Neural cell (in vitro differentiated cells): ENCODE measurements at regions not wholly inside any gene's neighbourhood (a gene's known extent, or its start where the extent isn't known, plus 50 kb on each side); places are given as distances from the start of the nearest gene placed in this dataset.

Source experiments
- H2AFZ ChIP-seq: fragments of 200-600, 300-800 bp; sonication (generic), shearing (Covaris generic); 2 replicates; pipeline ENCODE4 v1.6.0; 2014; ENCODE audit warnings: low read depth, mild to moderate bottlenecking, antibody characterized with exemption, low read length, moderate library complexity
- H3F3A ChIP-seq: fragments of 200-600 bp; shearing (Covaris generic); 2 replicates; pipeline ENCODE4 v1.6.1; 2016; ENCODE audit warnings: mild to moderate bottlenecking, moderate library complexity, mixed read lengths, antibody characterized with exemption, low read length; ENCODE audit not compliant: insufficient read depth, poor library complexity, severe bottlenecking
- H3K27ac ChIP-seq: fragments of 200-600, 300-800 bp; sonication (generic), shearing (Covaris generic); 2 replicates; pipeline ENCODE4 v1.5.1; 2014; ENCODE audit warnings: mild to moderate bottlenecking, low read length, moderate library complexity
- H3K27me3 ChIP-seq: fragments of 300-800, 200-600 bp; sonication (generic), shearing (Covaris generic); 2 replicates; pipeline ENCODE4 v1.6.0; 2014; ENCODE audit warnings: mild to moderate bottlenecking, low read depth, low read length, moderate library complexity; ENCODE audit not compliant: insufficient read depth
- H3K36me3 ChIP-seq: fragments of 300-800, 200-600 bp; sonication (generic), shearing (Covaris generic); 2 replicates; pipeline ENCODE4 v1.5.1; 2014; ENCODE audit warnings: mild to moderate bottlenecking, antibody characterized with exemption, low read length, moderate library complexity; ENCODE audit not compliant: insufficient read depth
- H3K4me2 ChIP-seq: fragments of 300-800, 200-600 bp; sonication (generic), shearing (Covaris generic); 2 replicates; pipeline ENCODE4 v1.6.0; 2014; ENCODE audit warnings: mild to moderate bottlenecking, low read length
- H3K4me3 ChIP-seq: fragments of 300-800, 200-600 bp; sonication (generic), shearing (Covaris generic); 2 replicates; pipeline ENCODE4 v1.5.1; 2014; ENCODE audit warnings: mild to moderate bottlenecking, low read length, moderate library complexity
- H3K79me2 ChIP-seq: fragments of 200-600 bp; shearing (Covaris generic); replicated peaks from 2 replicates; pipeline ENCODE4 v1.6.0; 2014; ENCODE audit warnings: mild to moderate bottlenecking, low read length, moderate library complexity; ENCODE audit not compliant: insufficient read depth
- H3K9ac ChIP-seq: fragments of 300-800, 200-600 bp; sonication (generic), shearing (Covaris generic); 2 replicates; pipeline ENCODE4 v1.6.1; 2016; ENCODE audit warnings: mild to moderate bottlenecking, low read length, mixed read lengths
- H3K9me2 ChIP-seq: fragments of 200-600 bp; shearing (Covaris generic); 2 replicates; pipeline ENCODE4 v1.6.1; 2016; ENCODE audit warnings: mild to moderate bottlenecking, low read length, mixed read lengths; ENCODE audit not compliant: insufficient read depth
- H3K9me3 ChIP-seq: fragments of 200-600, 300-800 bp; sonication (generic), shearing (Covaris generic); 2 replicates; pipeline ENCODE4 v1.6.1; 2016; ENCODE audit warnings: mild to moderate bottlenecking, mixed run types, low read length, moderate library complexity, mixed read lengths
- H4K20me1 ChIP-seq: fragments of 200-600 bp; shearing (Covaris generic); 2 replicates; pipeline ENCODE4 v1.6.1; 2016; ENCODE audit warnings: mild to moderate bottlenecking, mixed run types; ENCODE audit not compliant: insufficient read depth
- EP300 ChIP-seq: fragments of 450-650 bp; conservative IDR thresholded peaks from 2 replicates; pipeline ENCODE4 v1.6.1; 2014; ENCODE audit warnings: antibody characterized with exemption, mild to moderate bottlenecking, moderate library complexity; ENCODE audit not compliant: poor library complexity, severe bottlenecking
- EZH2 ChIP-seq: fragments of 200-600, 300-800 bp; shearing (Covaris generic), sonication (generic); IDR thresholded peaks from 2 replicates; pipeline ENCODE4 v1.6.1; 2014; ENCODE audit warnings: antibody characterized with exemption, low read length, borderline replicate concordance, mild to moderate bottlenecking; ENCODE audit not compliant: insufficient read depth, poor library complexity, severe bottlenecking
- MXI1 ChIP-seq: fragments of 450-650 bp; conservative IDR thresholded peaks from 2 replicates; pipeline ENCODE4 v1.6.1; 2014; ENCODE audit warnings: antibody characterized with exemption, mild to moderate bottlenecking; ENCODE audit not compliant: poor library complexity, severe bottlenecking
- POLR2AphosphoS5 ChIP-seq: IDR thresholded peaks from 2 replicates; pipeline ENCODE4 v1.6.1; 2012
- RAD21 ChIP-seq: fragments of 450-650 bp; conservative IDR thresholded peaks from 2 replicates; pipeline ENCODE4 v1.6.1; 2014; ENCODE audit warnings: antibody characterized with exemption, mild to moderate bottlenecking, moderate library complexity
- SMC3 ChIP-seq: fragments of 450-650 bp; conservative IDR thresholded peaks from 2 replicates; pipeline ENCODE4 v1.6.1; 2014; ENCODE audit warnings: antibody characterized with exemption, mild to moderate bottlenecking, moderate library complexity; ENCODE audit not compliant: poor library complexity
- TAF1 ChIP-seq: IDR thresholded peaks from 2 replicates; pipeline ENCODE4 v1.6.1; 2012; ENCODE audit warnings: low read depth
- TF ChIP-seq, protein P1 (sequence below): fragments of 450-650 bp; IDR thresholded peaks from 2 replicates; pipeline ENCODE4 v1.5.1; 2014; ENCODE audit warnings: antibody characterized with exemption, mild to moderate bottlenecking, moderate library complexity; ENCODE audit not compliant: poor library complexity, severe bottlenecking
- TF ChIP-seq, protein P2 (sequence below): IDR thresholded peaks from 2 replicates; pipeline ENCODE4 v1.6.1; 2012; ENCODE audit warnings: borderline replicate concordance

DNA sequence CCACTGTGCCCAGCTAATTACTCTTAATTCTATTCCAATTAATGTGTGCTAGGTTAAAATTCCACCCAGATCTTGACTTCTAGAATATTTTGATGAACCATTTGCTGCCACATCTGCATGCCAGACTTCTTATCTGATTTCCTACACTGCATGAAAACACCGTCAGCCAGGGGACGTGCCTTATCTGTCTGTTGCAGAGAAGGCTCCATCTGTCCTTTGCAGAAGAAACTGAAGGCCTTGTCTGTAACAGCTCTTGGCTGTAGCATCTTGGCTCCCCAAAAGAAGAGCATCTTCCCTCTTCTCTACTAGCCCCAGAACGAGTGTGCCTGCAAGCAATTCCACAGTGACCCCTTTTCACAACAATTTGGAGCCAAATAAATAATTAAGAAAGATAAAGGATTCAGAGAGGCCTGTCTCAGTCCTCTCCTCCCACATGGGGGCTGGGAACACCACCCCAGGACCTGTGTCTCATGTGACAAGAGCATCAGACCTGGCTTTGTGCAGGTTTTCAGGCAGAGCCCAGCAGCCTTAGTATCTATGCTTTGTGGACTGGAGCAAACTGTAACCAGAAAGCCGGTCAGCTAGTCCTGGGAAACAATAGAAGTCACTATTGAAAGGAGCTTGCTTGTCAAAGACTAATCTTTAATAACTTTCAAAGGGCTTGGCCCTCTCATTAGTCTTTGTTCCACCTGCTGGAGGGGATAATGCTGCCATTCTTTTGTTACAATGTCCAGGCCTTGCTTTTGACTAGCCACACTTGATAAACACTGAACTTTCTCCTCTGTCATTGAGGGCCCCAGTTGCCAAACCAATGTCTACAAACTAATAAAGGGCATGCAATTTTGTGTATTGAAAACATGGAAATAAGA, 84.0 kb upstream of the NEUROD1 start:
- Histone ChIP-seq H3K27me3 (no peaks in the 10 kb centered on the region), H3K79me2 (no peaks in the 10 kb centered on the region), H3K36me3 (no peaks in the 10 kb centered on the region), H2AFZ (no peak overlapping the region), H4K20me1 (no peaks in the 10 kb centered on the region), H3K4me2 (no peak overlapping the region), H3K4me3 (no peak overlapping the region), H3K9me2 (no peaks in the 10 kb centered on the region), H3K9me3 (no peaks in the 10 kb centered on the region), H3F3A (no peaks in the 10 kb centered on the region), H3K9ac (no peak overlapping the region), H3K27ac (no peak overlapping the region)
- TF ChIP-seq, protein P1, sequence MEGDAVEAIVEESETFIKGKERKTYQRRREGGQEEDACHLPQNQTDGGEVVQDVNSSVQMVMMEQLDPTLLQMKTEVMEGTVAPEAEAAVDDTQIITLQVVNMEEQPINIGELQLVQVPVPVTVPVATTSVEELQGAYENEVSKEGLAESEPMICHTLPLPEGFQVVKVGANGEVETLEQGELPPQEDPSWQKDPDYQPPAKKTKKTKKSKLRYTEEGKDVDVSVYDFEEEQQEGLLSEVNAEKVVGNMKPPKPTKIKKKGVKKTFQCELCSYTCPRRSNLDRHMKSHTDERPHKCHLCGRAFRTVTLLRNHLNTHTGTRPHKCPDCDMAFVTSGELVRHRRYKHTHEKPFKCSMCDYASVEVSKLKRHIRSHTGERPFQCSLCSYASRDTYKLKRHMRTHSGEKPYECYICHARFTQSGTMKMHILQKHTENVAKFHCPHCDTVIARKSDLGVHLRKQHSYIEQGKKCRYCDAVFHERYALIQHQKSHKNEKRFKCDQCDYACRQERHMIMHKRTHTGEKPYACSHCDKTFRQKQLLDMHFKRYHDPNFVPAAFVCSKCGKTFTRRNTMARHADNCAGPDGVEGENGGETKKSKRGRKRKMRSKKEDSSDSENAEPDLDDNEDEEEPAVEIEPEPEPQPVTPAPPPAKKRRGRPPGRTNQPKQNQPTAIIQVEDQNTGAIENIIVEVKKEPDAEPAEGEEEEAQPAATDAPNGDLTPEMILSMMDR, result no peak
- TF ChIP-seq TAF1, result no peak
- TF ChIP-seq MXI1, result no peak
- TF ChIP-seq POLR2AphosphoS5, result no peak
- TF ChIP-seq, protein P2, sequence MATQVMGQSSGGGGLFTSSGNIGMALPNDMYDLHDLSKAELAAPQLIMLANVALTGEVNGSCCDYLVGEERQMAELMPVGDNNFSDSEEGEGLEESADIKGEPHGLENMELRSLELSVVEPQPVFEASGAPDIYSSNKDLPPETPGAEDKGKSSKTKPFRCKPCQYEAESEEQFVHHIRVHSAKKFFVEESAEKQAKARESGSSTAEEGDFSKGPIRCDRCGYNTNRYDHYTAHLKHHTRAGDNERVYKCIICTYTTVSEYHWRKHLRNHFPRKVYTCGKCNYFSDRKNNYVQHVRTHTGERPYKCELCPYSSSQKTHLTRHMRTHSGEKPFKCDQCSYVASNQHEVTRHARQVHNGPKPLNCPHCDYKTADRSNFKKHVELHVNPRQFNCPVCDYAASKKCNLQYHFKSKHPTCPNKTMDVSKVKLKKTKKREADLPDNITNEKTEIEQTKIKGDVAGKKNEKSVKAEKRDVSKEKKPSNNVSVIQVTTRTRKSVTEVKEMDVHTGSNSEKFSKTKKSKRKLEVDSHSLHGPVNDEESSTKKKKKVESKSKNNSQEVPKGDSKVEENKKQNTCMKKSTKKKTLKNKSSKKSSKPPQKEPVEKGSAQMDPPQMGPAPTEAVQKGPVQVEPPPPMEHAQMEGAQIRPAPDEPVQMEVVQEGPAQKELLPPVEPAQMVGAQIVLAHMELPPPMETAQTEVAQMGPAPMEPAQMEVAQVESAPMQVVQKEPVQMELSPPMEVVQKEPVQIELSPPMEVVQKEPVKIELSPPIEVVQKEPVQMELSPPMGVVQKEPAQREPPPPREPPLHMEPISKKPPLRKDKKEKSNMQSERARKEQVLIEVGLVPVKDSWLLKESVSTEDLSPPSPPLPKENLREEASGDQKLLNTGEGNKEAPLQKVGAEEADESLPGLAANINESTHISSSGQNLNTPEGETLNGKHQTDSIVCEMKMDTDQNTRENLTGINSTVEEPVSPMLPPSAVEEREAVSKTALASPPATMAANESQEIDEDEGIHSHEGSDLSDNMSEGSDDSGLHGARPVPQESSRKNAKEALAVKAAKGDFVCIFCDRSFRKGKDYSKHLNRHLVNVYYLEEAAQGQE, result no peak
- no peak for TF ChIP-seq SMC3
- no peak for TF ChIP-seq EP300
- TF ChIP-seq EZH2, result no peak
- TF ChIP-seq RAD21, result no peak

DNA sequence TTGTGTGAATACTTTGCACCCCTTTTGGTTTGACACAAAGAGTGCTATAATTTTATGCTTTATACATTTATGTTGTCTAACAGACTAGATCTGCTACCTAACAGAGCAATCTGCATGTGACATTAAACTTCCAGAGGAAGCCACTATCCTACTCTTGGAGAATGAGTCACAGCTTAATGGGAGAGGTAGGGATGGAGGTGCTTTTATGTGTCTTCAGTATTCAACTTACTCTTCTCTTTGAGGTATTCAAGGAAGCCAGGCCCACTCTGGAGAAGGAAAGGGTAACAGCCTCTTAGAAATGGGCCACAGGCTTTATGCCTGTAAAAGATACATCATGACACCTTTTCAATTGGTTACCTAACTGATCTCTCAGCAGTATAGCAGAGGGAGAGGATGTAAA, 85.8 kb upstream of the NEUROD1 start:
- Histone ChIP-seq H3K27ac (no peak overlapping the region), H3K36me3 (no peaks in the 10 kb centered on the region), H3K9me3 (no peaks in the 10 kb centered on the region), H3K9ac (no peak overlapping the region), H3K4me3 (no peak overlapping the region), H2AFZ (no peak overlapping the region), H3K4me2 (no peak overlapping the region), H4K20me1 (no peaks in the 10 kb centered on the region), H3K9me2 (no peaks in the 10 kb centered on the region), H3K27me3 (no peaks in the 10 kb centered on the region), H3F3A (no peaks in the 10 kb centered on the region), H3K79me2 (no peaks in the 10 kb centered on the region)
- no peak for TF ChIP-seq RAD21
- no peak for TF ChIP-seq TAF1
- no peak for TF ChIP-seq EZH2
- TF ChIP-seq EP300, result no peak
- TF ChIP-seq, protein P2, result no peak
- no peak for TF ChIP-seq POLR2AphosphoS5
- TF ChIP-seq SMC3, result no peak
- TF ChIP-seq, protein P1, result no peak
- no peak for TF ChIP-seq MXI1
